Breast epithelium (tissue), 4 donors: ENCODE measurements at regions not wholly inside any gene's neighbourhood (a gene's known extent, or its start where the extent isn't known, plus 50 kb on each side); places are given as distances from the start of the nearest gene placed in this dataset.

Experiments
- DNase-seq, 2 donors: peaks; one replicate each; pipeline ENCODE4 v3.0.0-alpha.2; 2019; ENCODE audit warnings: low spot score in 2 of 2
- H3K27ac ChIP-seq, 2 donors: fragments of 200-600 bp; sonication (generic) in 1 of 2; one replicate each; pipeline ENCODE4 v1.5.1; 2016 to 2019; ENCODE audit warnings: mild to moderate bottlenecking in 1 of 2
- H3K27me3 ChIP-seq, 2 donors: fragments of 200-600 bp; sonication (generic) in 1 of 2; one replicate each; pipeline versions ENCODE4 v1.5.1 to v1.6.0; 2017 to 2019; ENCODE audit warnings: control low read depth in 1 of 2, mild to moderate bottlenecking in 1 of 2
- H3K36me3 ChIP-seq: fragments of 200-600 bp; one replicate; pipeline ENCODE4 v1.5.1; 2019
- H3K4me1 ChIP-seq, 2 donors: fragments of 200-600 bp; sonication (generic); one replicate each; pipeline ENCODE4 v1.5.1; 2016 to 2019; ENCODE audit warnings: control low read depth in 1 of 2
- H3K4me3 ChIP-seq, 3 donors: fragments of 200-600 bp; sonication (generic); 1 replicate in 2 of 3; 2 replicates in 1 of 3; pipeline ENCODE4 v1.5.1; 2016 to 2019; ENCODE audit warnings: mild to moderate bottlenecking in 3 of 3, moderate library complexity in 2 of 3
- H3K9me3 ChIP-seq, 2 donors: fragments of 200-600 bp; sonication (generic) in 1 of 2; one replicate each; pipeline ENCODE4 v1.5.1; 2016 to 2019; ENCODE audit warnings: control low read depth in 1 of 2
- POLR2A ChIP-seq: fragments of 450-650 bp; IDR thresholded peaks from one replicate; pipeline ENCODE4 v1.6.1; 2016; ENCODE audit warnings: antibody characterized with exemption, mild to moderate bottlenecking, moderate library complexity
- POLR2AphosphoS5 ChIP-seq, 3 donors: sonication (generic); formaldehyde crosslinking; IDR thresholded peaks; one replicate each; pipeline ENCODE4 v1.6.1; 2017; ENCODE audit warnings: antibody characterized with exemption in 3 of 3
- intact Hi-C: fragments of 100-400 bp; cut with DNase I; formaldehyde crosslinking; loops from one replicate; pipeline ENCODE4 v1.15.1; 2023; ENCODE audit warnings: low total_unique reads
- TF ChIP-seq, protein P1 (sequence below), 3 donors: fragments of 450-650 bp; IDR thresholded peaks; one replicate each; pipeline ENCODE4 v1.5.1; 2016 to 2017; ENCODE audit warnings: antibody characterized with exemption in 3 of 3, mild to moderate bottlenecking in 3 of 3, moderate library complexity in 3 of 3

DNA sequence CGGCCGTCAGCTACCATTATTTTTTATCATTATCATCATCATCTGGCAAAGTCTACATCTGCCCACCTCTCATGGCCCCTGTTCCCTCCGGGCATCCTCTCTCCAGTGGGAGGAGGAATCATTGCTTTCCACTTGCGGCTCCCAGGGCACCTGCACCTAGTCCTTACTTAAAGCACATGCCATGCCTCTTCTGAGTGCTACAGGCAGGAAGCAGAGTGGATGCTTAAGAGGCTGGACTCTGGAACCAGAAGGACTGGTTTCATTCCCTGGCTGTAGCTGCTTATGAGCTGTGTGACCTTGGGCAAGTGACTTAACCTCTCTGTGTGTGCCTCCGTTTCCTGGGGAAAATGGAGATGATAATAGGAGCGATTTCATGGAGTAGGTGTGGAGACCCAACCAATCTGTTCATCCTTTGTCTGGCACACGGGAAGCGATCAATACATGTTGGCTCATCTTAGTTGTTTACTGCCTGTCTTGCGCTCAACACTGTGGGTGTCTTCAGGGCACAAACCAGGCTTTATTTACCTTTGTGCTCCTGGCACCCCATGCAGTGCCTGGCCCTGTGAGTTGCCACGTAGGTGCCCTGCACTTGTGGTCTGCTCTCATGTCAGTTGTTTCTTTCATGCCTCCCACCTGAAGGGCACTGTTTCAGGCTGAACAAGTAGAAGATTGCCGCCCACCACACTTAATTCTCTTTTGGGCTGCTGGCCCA lies 317.0 kb upstream of the SULF2 start:
- intact Hi-C loops, result no loop called here
- no peaks in the 10 kb centered on the region for H3K36me3 ChIP-seq
- no peaks in the 10 kb centered on the region for H3K4me1 ChIP-seq
- DNase-seq, result no peak
- TF ChIP-seq, protein P1, sequence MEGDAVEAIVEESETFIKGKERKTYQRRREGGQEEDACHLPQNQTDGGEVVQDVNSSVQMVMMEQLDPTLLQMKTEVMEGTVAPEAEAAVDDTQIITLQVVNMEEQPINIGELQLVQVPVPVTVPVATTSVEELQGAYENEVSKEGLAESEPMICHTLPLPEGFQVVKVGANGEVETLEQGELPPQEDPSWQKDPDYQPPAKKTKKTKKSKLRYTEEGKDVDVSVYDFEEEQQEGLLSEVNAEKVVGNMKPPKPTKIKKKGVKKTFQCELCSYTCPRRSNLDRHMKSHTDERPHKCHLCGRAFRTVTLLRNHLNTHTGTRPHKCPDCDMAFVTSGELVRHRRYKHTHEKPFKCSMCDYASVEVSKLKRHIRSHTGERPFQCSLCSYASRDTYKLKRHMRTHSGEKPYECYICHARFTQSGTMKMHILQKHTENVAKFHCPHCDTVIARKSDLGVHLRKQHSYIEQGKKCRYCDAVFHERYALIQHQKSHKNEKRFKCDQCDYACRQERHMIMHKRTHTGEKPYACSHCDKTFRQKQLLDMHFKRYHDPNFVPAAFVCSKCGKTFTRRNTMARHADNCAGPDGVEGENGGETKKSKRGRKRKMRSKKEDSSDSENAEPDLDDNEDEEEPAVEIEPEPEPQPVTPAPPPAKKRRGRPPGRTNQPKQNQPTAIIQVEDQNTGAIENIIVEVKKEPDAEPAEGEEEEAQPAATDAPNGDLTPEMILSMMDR (IDR thresholded peaks at IDR 0.05), result no peak
- TF ChIP-seq POLR2A, result no peak
- no peak for TF ChIP-seq POLR2AphosphoS5 (IDR thresholded peaks at IDR 0.05)
- H3K4me3 ChIP-seq, result no peak overlapping the region
- H3K27ac ChIP-seq, result no peak overlapping the region
- no peaks in the 10 kb centered on the region for H3K27me3 ChIP-seq
- H3K9me3 ChIP-seq, result no peaks in the 10 kb centered on the region

DNA sequence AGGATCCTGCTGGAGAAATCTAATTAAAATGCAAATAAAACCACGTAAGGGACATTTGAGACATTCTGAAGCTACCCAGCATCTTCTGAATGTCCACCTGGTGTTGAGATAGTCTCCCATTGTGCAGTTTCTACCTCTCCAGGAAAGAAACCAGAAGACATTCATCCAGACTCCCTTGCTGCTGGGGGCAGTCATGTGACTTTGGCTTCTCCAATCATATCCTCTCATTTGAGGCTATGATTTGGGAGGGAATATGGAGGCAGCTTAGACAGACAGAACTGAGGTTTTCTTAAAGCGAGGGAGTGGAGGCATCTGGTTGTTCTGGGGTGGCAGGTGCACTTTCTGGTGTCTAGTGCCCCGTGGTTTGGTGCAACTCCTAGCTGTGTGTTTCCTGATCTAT lies 315.2 kb upstream of the SULF2 start:
- TF ChIP-seq POLR2A (no peak), POLR2AphosphoS5 (IDR thresholded peaks at IDR 0.05) (no peak)
- TF ChIP-seq, protein P1 (IDR thresholded peaks at IDR 0.05), result no peak
- H3K4me3 ChIP-seq, result no peak overlapping the region
- intact Hi-C loops, result no loop called here
- no peak for DNase-seq
- H3K27ac ChIP-seq, result no peak overlapping the region
- H3K9me3 ChIP-seq, result no peaks in the 10 kb centered on the region
- no peaks in the 10 kb centered on the region for H3K4me1 ChIP-seq
- no peaks in the 10 kb centered on the region for H3K36me3 ChIP-seq
- no peaks in the 10 kb centered on the region for H3K27me3 ChIP-seq

DNA sequence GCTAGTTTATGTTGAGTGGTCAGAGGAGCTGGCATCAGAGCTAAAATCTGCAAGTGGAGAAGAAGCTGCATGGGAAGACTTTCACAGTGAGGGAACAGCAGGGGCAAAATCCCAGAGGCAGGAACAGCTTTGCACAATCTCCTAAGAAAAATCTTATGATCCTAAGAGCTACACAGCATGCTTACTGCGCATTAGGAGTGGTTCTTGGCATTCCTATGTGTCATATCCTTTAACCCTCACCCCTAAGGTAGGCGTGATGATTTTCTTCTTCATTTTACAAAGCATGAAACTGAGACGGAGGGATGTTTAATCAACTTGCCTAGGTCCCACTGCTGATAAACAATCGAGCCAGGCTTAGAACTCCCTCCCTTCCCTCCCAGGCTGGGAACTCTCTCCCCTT lies 313.6 kb upstream of the SULF2 start:
- Histone ChIP-seq H3K4me3 (no peak overlapping the region), H3K27ac (no peak overlapping the region), H3K27me3 (no peaks in the 10 kb centered on the region), H3K36me3 (no peaks in the 10 kb centered on the region), H3K9me3 (no peaks in the 10 kb centered on the region), H3K4me1 (no peaks in the 10 kb centered on the region)
- intact Hi-C loops, result no loop called here
- TF ChIP-seq, protein P1 (IDR thresholded peaks at IDR 0.05), result no peak
- TF ChIP-seq POLR2AphosphoS5 (IDR thresholded peaks at IDR 0.05), result no peak
- no peak for TF ChIP-seq POLR2A
- no peak for DNase-seq

DNA sequence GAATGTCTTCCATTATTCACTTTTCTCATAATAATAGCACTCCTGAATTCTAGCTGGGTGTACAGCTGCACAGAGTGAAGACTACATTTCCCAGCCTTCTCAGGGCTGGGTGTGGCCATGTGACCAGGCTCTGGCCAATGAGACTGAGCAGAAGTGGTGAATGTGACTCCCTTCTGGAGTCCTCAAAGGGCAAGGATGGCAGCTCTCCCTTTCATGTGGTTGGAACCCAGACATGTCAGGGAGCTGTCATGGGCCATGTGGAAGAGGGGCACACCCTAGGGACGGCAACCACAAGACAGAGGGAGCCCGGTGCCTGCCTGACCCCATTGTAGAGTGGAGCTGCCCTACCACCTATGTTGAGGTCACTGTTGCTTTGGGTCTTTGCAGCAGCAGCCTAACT lies 312.8 kb upstream of the SULF2 start:
- DNase-seq, result no peak
- no peak for TF ChIP-seq POLR2AphosphoS5 (IDR thresholded peaks at IDR 0.05)
- TF ChIP-seq, protein P1 (IDR thresholded peaks at IDR 0.05), result no peak
- TF ChIP-seq POLR2A, result no peak
- Histone ChIP-seq H3K9me3 (no peaks in the 10 kb centered on the region), H3K27me3 (no peaks in the 10 kb centered on the region), H3K4me1 (no peaks in the 10 kb centered on the region), H3K36me3 (no peaks in the 10 kb centered on the region), H3K4me3 (no peak overlapping the region), H3K27ac (no peak overlapping the region)
- intact Hi-C loops, result no loop called here

DNA sequence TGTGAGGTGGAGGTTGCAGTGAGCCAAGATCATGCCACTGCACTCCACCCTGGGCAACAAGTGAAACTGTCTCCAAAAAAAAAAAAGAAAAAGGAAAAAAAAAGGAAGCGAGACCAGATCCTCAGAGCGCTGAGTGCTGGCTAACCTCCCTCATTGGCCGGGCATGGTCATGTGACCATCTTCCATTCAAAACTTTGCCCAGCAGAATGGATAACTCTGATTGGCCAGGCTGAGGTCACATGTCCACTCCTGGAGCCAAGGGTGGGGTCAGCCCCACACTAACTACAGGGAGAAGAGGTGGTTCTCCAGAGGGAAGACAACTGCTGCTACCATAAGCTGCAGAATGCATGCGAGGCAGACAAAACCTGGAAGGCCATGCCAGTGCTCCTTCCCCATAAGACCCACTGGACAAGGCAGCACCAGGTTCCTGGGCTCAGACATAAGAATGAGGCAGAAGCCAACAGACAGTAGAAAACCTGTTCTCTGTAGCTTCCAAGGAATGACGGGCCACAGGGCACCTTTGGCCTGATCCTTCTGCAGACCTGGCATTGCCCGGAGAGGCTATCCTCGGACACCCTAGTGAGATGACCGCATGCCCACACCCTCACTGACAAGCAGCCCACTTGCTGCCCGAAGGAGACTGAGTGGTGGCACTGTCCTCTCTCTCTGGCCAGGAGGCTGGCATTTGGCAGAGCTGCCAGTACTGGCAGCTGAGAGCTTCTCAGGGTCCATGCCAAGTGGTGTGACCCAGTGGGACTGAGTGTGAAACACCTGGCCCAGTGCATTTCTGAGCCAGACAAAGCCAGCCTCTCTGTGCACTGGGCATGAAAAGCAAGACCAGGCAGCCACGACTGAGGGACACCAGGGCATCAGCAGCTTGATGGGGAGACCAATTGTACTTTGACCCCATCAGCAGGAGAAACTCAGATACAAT lies 311.9 kb upstream of the SULF2 start:
- no peak for TF ChIP-seq POLR2A
- TF ChIP-seq POLR2AphosphoS5 (IDR thresholded peaks at IDR 0.05), result no peak
- TF ChIP-seq, protein P1 (IDR thresholded peaks at IDR 0.05), result no peak
- Histone ChIP-seq H3K36me3 (no peaks in the 10 kb centered on the region), H3K27ac (no peak overlapping the region), H3K9me3 (no peaks in the 10 kb centered on the region), H3K4me3 (no peak overlapping the region), H3K27me3 (peaks cover 0 to 6% of the 10 kb centered on the region in 2 donors), H3K4me1 (no peaks in the 10 kb centered on the region)
- no peak for DNase-seq
- intact Hi-C loops, result no loop called here
